PFSK-1 (cell line): ENCODE measurements at regions not wholly inside any gene's neighbourhood (a gene's known extent, or its start where the extent isn't known, plus 50 kb on each side); places are given as distances from the start of the nearest gene placed in this dataset.

Experiments used
- FOXP2 ChIP-seq: optimal IDR thresholded peaks from 2 replicates; pipeline ENCODE3; 2011; ENCODE audit warnings: borderline replicate concordance, control low read depth, inconsistent platforms; ENCODE audit not compliant: insufficient read depth; ENCODE audit errors: extremely low read length, extremely low read depth
- POLR2AphosphoS5 ChIP-seq: IDR thresholded peaks from 2 replicates; pipeline ENCODE4 v1.6.1; 2012; ENCODE audit warnings: low read depth, mild to moderate bottlenecking, control low read depth, low read length, moderate library complexity
- SIN3A ChIP-seq: IDR thresholded peaks from 2 replicates; pipeline ENCODE4 v1.6.1; 2012; ENCODE audit warnings: mild to moderate bottlenecking, low read length, moderate library complexity, borderline replicate concordance; ENCODE audit not compliant: insufficient read depth
- TAF1 ChIP-seq: IDR thresholded peaks from 2 replicates; pipeline ENCODE4 v1.6.1; 2012; ENCODE audit warnings: low read length, control low read depth, borderline replicate concordance; ENCODE audit not compliant: insufficient read depth
- TF ChIP-seq, protein P1 (sequence below), 2 experiments: IDR thresholded peaks; 2 replicates each; pipeline versions ENCODE4 v1.6.1 to v1.8.0; 2011 to 2012; ENCODE audit warnings: low read depth in 2 of 2, low read length in 2 of 2, control low read depth in 1 of 2, inconsistent platforms in 1 of 2, mild to moderate bottlenecking in 1 of 2, moderate library complexity in 1 of 2; ENCODE audit not compliant: insufficient read depth in 1 of 2

- TF ChIP-seq SIN3A (no peak), FOXP2 (no peak)
- TF ChIP-seq, protein P1, sequence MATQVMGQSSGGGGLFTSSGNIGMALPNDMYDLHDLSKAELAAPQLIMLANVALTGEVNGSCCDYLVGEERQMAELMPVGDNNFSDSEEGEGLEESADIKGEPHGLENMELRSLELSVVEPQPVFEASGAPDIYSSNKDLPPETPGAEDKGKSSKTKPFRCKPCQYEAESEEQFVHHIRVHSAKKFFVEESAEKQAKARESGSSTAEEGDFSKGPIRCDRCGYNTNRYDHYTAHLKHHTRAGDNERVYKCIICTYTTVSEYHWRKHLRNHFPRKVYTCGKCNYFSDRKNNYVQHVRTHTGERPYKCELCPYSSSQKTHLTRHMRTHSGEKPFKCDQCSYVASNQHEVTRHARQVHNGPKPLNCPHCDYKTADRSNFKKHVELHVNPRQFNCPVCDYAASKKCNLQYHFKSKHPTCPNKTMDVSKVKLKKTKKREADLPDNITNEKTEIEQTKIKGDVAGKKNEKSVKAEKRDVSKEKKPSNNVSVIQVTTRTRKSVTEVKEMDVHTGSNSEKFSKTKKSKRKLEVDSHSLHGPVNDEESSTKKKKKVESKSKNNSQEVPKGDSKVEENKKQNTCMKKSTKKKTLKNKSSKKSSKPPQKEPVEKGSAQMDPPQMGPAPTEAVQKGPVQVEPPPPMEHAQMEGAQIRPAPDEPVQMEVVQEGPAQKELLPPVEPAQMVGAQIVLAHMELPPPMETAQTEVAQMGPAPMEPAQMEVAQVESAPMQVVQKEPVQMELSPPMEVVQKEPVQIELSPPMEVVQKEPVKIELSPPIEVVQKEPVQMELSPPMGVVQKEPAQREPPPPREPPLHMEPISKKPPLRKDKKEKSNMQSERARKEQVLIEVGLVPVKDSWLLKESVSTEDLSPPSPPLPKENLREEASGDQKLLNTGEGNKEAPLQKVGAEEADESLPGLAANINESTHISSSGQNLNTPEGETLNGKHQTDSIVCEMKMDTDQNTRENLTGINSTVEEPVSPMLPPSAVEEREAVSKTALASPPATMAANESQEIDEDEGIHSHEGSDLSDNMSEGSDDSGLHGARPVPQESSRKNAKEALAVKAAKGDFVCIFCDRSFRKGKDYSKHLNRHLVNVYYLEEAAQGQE (IDR thresholded peaks at IDR 0.05; ENCODE audit: insufficient read depth in 1 of 2, low read depth in 2 of 2, low read length in 2 of 2) = no peak
These were observed 154.0 kb downstream of the TGFB2 start for GRCh38 chr1:218499011-218499691.

DNA sequence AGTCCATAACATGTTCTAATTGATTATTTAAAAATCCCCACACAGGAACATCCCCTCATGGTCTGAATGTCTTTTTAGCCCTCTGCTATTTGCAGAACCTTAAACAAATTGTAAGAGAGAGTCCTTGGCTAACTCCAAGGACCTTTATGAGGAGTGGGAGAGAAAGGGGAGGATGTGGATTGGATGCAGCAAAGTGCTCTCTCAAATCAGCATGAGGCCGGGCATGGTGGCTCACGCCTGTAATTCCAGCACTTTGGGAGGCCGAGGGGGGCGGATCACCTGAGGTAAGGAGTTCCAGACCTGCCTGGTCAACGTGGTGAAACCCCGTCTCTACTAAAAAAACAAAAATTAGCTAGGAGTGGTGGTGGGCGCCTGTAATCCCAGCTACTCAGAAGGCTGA lies 154.8 kb downstream of the TGFB2 start:
- no peak for TF ChIP-seq POLR2AphosphoS5
- no peak for TF ChIP-seq FOXP2
- TF ChIP-seq SIN3A = no peak
- TF ChIP-seq, protein P1 (IDR thresholded peaks at IDR 0.05; ENCODE audit: insufficient read depth in 1 of 2, low read depth in 2 of 2, low read length in 2 of 2) = no peak
- TF ChIP-seq TAF1 = no peak

DNA sequence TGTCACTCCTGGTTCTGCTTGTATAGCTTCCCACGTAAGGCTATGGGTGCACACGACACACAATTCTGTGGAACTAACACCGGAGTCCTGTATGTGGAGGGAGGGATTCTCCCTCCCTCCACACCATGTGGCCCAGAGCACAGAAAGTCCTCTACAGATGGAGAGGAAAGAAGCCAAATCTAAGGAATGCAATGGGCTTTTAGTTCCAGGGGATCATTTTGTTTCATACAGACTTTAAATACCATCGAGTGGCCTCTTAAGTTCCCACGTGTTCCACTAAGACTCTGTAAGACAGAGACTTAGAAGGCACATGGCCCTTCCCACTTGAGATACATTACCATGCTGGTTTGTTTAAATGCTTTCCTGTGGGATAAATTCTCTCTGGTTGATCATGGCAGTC lies 156.0 kb downstream of the TGFB2 start:
- TF ChIP-seq SIN3A = no peak
- TF ChIP-seq POLR2AphosphoS5 = no peak
- no peak for TF ChIP-seq FOXP2
- TF ChIP-seq, protein P1 (IDR thresholded peaks at IDR 0.05; ENCODE audit: insufficient read depth in 1 of 2, low read depth in 2 of 2, low read length in 2 of 2) = no peak
- no peak for TF ChIP-seq TAF1

DNA sequence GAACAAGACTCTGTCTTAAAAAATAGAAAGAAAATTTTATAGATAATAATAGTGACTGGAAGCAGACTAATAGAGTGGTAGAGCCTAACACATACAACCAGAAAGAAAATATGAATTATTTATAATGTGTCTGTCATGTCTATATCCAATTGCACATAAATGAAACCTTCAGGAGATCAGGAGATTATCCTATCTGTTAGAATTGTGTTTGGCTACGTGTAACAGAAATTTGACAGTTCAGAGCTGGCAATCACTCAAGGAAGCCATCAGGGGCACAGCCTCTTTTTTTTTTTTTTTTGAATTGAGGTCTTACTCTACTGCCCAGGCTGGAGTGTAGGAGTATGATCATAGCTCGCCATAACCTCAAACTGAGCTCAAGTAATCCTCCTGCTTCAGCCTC lies 157.2 kb downstream of the TGFB2 start:
- TF ChIP-seq, protein P1 (IDR thresholded peaks at IDR 0.05; ENCODE audit: insufficient read depth in 1 of 2, low read depth in 2 of 2, low read length in 2 of 2) = no peak
- no peak for TF ChIP-seq POLR2AphosphoS5
- TF ChIP-seq FOXP2 = no peak
- no peak for TF ChIP-seq SIN3A
- TF ChIP-seq TAF1 = no peak

GRCh38 chr1:218503102-218503501 lies 158.0 kb downstream of the TGFB2 start:
- TF ChIP-seq SIN3A = no peak
- TF ChIP-seq, protein P1 (IDR thresholded peaks at IDR 0.05; ENCODE audit: insufficient read depth in 1 of 2, low read depth in 2 of 2, low read length in 2 of 2) = no peak
- TF ChIP-seq FOXP2 = no peak
